ENCODE measurements at regions not wholly inside any gene's neighbourhood (a gene's known extent, or its start where the extent isn't known, plus 50 kb on each side); places are given as distances from the start of the nearest gene placed in this dataset.

GRCh38 chr11:97865424-97866012 is 1155.2 kb upstream of the CNTN5 start:
- TF ChIP-seq CTCF (IDR thresholded peaks at IDR 0.05; ENCODE audit: insufficient read depth, low read length, poor library complexity, severe bottlenecking) (no peak), EZH2phosphoT487 (conservative IDR thresholded peaks at IDR 0.05; ENCODE audit: low read length) (no peak)
